ENCODE measurements at regions not wholly inside any gene's neighbourhood (a gene's known extent, or its start where the extent isn't known, plus 50 kb on each side); places are given as distances from the start of the nearest gene placed in this dataset.
"Not testable (repeated sequence)": the region's sequence is repeated elsewhere in the genome, so short reads cannot be mapped to it uniquely, and the experiment has no call there.

GRCh38 chr15:69774711-69775110 lies 322.1 kb downstream of the RPLP1 start:
- not testable (repeated sequence) for H3K4me2 ChIP-seq (ENCODE audit: low read depth, low read length, poor library complexity, severe bottlenecking); H3K4me3 ChIP-seq (ENCODE audit: low read length, poor library complexity, severe bottlenecking); H3K36me3 ChIP-seq (ENCODE audit: insufficient read depth, low read length); H2AFZ ChIP-seq (ENCODE audit: low read length); H3K9me2 ChIP-seq (replicated peaks; ENCODE audit: low read depth, low read length); H3K4me1 ChIP-seq (ENCODE audit: insufficient read depth, low read length, poor library complexity, severe bottlenecking); H3F3A ChIP-seq (ENCODE audit: low read depth); H4K20me1 ChIP-seq (ENCODE audit: insufficient read depth, low read length, poor library complexity, severe bottlenecking); H3K9ac ChIP-seq (ENCODE audit: low read depth, low read length, poor library complexity, severe bottlenecking); H3K79me2 ChIP-seq (ENCODE audit: insufficient read depth, low read length); H3K27me3 ChIP-seq (ENCODE audit: insufficient read depth, low read length, poor library complexity, severe bottlenecking); H3K9me3 ChIP-seq (ENCODE audit: insufficient read depth, low read depth, low read length)

GRCh38 chr15:69777356-69777755 lies 320.4 kb downstream of the TLE3 start:
- no peaks in the 10 kb centered on the region for H3K9me3 ChIP-seq (ENCODE audit: insufficient read depth, low read depth, low read length)
- TF ChIP-seq EZH2phosphoT487 (IDR thresholded peaks at IDR 0.05; ENCODE audit: borderline replicate concordance), result no peak
- TF ChIP-seq, protein P1, sequence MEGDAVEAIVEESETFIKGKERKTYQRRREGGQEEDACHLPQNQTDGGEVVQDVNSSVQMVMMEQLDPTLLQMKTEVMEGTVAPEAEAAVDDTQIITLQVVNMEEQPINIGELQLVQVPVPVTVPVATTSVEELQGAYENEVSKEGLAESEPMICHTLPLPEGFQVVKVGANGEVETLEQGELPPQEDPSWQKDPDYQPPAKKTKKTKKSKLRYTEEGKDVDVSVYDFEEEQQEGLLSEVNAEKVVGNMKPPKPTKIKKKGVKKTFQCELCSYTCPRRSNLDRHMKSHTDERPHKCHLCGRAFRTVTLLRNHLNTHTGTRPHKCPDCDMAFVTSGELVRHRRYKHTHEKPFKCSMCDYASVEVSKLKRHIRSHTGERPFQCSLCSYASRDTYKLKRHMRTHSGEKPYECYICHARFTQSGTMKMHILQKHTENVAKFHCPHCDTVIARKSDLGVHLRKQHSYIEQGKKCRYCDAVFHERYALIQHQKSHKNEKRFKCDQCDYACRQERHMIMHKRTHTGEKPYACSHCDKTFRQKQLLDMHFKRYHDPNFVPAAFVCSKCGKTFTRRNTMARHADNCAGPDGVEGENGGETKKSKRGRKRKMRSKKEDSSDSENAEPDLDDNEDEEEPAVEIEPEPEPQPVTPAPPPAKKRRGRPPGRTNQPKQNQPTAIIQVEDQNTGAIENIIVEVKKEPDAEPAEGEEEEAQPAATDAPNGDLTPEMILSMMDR (conservative IDR thresholded peaks at IDR 0.05; ENCODE audit: low read length), result no peak
- H2AFZ ChIP-seq (ENCODE audit: low read length), result no peak overlapping the region

GRCh38 chr15:69780374-69780773 lies 317.3 kb downstream of the TLE3 start:
- Histone ChIP-seq H3K4me1 (ENCODE audit: insufficient read depth, low read length, poor library complexity, severe bottlenecking) (peaks cover 5% of the 10 kb centered on the region), H3K9me3 (ENCODE audit: insufficient read depth, low read depth, low read length) (no peaks in the 10 kb centered on the region), H3K9ac (ENCODE audit: low read depth, low read length, poor library complexity, severe bottlenecking) (no peak overlapping the region), H3K4me3 (ENCODE audit: low read length, poor library complexity, severe bottlenecking) (no peak overlapping the region), H3K9me2 (replicated peaks; ENCODE audit: low read depth, low read length) (no peaks in the 10 kb centered on the region), H3K79me2 (ENCODE audit: insufficient read depth, low read length) (no peaks in the 10 kb centered on the region), H3K36me3 (ENCODE audit: insufficient read depth, low read length) (no peaks in the 10 kb centered on the region), H3F3A (ENCODE audit: low read depth) (no peaks in the 10 kb centered on the region), H2AFZ (ENCODE audit: low read length) (no peak overlapping the region), H3K4me2 (ENCODE audit: low read depth, low read length, poor library complexity, severe bottlenecking) (no peak overlapping the region), H4K20me1 (ENCODE audit: insufficient read depth, low read length, poor library complexity, severe bottlenecking) (no peaks in the 10 kb centered on the region), H3K27me3 (ENCODE audit: insufficient read depth, low read length, poor library complexity, severe bottlenecking) (no peaks in the 10 kb centered on the region)
- TF ChIP-seq, protein P1 (conservative IDR thresholded peaks at IDR 0.05; ENCODE audit: low read length), result no peak
- no peak for TF ChIP-seq EZH2phosphoT487 (IDR thresholded peaks at IDR 0.05; ENCODE audit: borderline replicate concordance)

More at GRCh38 chr15:69777356-69777755, 320.4 kb downstream of the TLE3 start:
- Histone ChIP-seq H3K4me2 (ENCODE audit: low read depth, low read length, poor library complexity, severe bottlenecking) (no peak overlapping the region), H3F3A (ENCODE audit: low read depth) (no peaks in the 10 kb centered on the region), H3K36me3 (ENCODE audit: insufficient read depth, low read length) (no peaks in the 10 kb centered on the region), H4K20me1 (ENCODE audit: insufficient read depth, low read length, poor library complexity, severe bottlenecking) (no peaks in the 10 kb centered on the region), H3K9me2 (replicated peaks; ENCODE audit: low read depth, low read length) (no peaks in the 10 kb centered on the region), H3K27me3 (ENCODE audit: insufficient read depth, low read length, poor library complexity, severe bottlenecking) (no peaks in the 10 kb centered on the region), H3K79me2 (ENCODE audit: insufficient read depth, low read length) (no peaks in the 10 kb centered on the region), H3K4me1 (ENCODE audit: insufficient read depth, low read length, poor library complexity, severe bottlenecking) (peaks cover 5% of the 10 kb centered on the region), H3K9ac (ENCODE audit: low read depth, low read length, poor library complexity, severe bottlenecking) (no peak overlapping the region), H3K4me3 (ENCODE audit: low read length, poor library complexity, severe bottlenecking) (no peak overlapping the region)

GRCh38 chr15:69780981-69781380 lies 316.7 kb downstream of the TLE3 start:
- TF ChIP-seq, protein P1 (conservative IDR thresholded peaks at IDR 0.05; ENCODE audit: low read length), result no peak
- TF ChIP-seq EZH2phosphoT487 (IDR thresholded peaks at IDR 0.05; ENCODE audit: borderline replicate concordance), result no peak
- H3K4me2 ChIP-seq (ENCODE audit: low read depth, low read length, poor library complexity, severe bottlenecking), result no peak overlapping the region
- no peak overlapping the region for H2AFZ ChIP-seq (ENCODE audit: low read length)
- no peaks in the 10 kb centered on the region for H3K36me3 ChIP-seq (ENCODE audit: insufficient read depth, low read length)
- no peaks in the 10 kb centered on the region for H3K9me3 ChIP-seq (ENCODE audit: insufficient read depth, low read depth, low read length)
- H3K4me1 ChIP-seq (ENCODE audit: insufficient read depth, low read length, poor library complexity, severe bottlenecking), result peaks cover 5% of the 10 kb centered on the region
- H3K27me3 ChIP-seq (ENCODE audit: insufficient read depth, low read length, poor library complexity, severe bottlenecking), result no peaks in the 10 kb centered on the region
- no peak overlapping the region for H3K9ac ChIP-seq (ENCODE audit: low read depth, low read length, poor library complexity, severe bottlenecking)
- no peaks in the 10 kb centered on the region for H3K9me2 ChIP-seq (replicated peaks; ENCODE audit: low read depth, low read length)
- H4K20me1 ChIP-seq (ENCODE audit: insufficient read depth, low read length, poor library complexity, severe bottlenecking), result no peaks in the 10 kb centered on the region
- no peak overlapping the region for H3K4me3 ChIP-seq (ENCODE audit: low read length, poor library complexity, severe bottlenecking)
- no peaks in the 10 kb centered on the region for H3K79me2 ChIP-seq (ENCODE audit: insufficient read depth, low read length)
- no peaks in the 10 kb centered on the region for H3F3A ChIP-seq (ENCODE audit: low read depth)

All from Loucy (cell line).